ENCODE measurements at regions not wholly inside any gene's neighbourhood (a gene's known extent, or its start where the extent isn't known, plus 50 kb on each side); places are given as distances from the start of the nearest gene placed in this dataset.

GRCh38 chr2:121085801-121086200 is 199.2 kb downstream of the TFCP2L1 start:
- Mint-ChIP-seq H3K27me3 (peaks cover 15% of the 10 kb centered on the region), H3K27ac (no peak overlapping the region), H3K36me3 (ENCODE audit: low read depth) (no peaks in the 10 kb centered on the region), H3K4me1 (no peaks in the 10 kb centered on the region), H3K9me3 (no peaks in the 10 kb centered on the region), H3K4me3 (no peak overlapping the region)
- ATAC-seq (replicated peaks): no peak

DNA sequence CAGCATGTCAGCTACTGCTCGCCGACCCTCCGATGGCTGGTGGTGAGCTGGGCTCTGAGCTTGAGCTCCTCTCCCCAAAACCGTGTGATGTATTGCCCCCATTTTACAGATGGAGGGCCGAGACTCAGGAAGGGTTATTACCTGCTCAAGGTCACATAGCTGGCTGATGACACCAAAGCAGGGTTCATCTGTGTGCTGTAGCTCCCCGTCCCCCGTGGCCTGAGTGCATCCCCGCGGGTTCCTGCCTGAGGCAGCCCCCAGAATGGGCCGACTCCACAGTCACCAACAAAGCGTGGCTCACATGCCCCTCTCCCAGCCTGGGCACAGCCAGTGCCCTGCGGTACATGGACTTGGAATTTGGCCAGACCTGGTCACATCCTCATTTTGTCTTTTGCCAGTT is 198.6 kb downstream of the TFCP2L1 start:
- no peak for ATAC-seq (replicated peaks)
- no peak overlapping the region for H3K27ac Mint-ChIP-seq
- no peaks in the 10 kb centered on the region for H3K36me3 Mint-ChIP-seq (ENCODE audit: low read depth)
- no peaks in the 10 kb centered on the region for H3K4me1 Mint-ChIP-seq
- no peaks in the 10 kb centered on the region for H3K9me3 Mint-ChIP-seq
- no peak overlapping the region for H3K4me3 Mint-ChIP-seq
- peaks cover 14% of the 10 kb centered on the region for H3K27me3 Mint-ChIP-seq

DNA sequence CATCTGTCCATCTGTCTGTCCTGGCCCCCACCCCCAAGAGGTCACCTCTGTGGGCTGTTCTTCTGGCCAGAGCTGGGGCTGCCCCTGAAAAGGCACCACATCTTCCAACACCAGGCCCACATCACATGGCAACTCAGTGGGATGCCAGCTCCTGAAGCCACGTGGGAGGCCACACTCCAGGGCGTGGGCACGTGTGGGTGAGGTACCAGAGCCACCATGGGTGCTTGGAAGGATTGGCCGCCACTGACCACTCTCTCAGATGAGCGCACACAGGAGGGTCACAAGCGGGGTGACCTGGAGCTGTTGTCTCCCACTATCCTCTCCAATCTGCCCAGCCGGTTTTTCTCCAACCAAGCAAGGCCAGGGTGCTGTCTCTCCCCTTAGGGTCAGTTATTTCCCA is 197.9 kb downstream of the TFCP2L1 start:
- Mint-ChIP-seq H3K4me1 (no peaks in the 10 kb centered on the region), H3K27ac (no peak overlapping the region), H3K9me3 (no peaks in the 10 kb centered on the region), H3K36me3 (ENCODE audit: low read depth) (no peaks in the 10 kb centered on the region), H3K27me3 (peaks cover 13% of the 10 kb centered on the region), H3K4me3 (no peak overlapping the region)
- no peak for ATAC-seq (replicated peaks)

GRCh38 chr2:121088251-121089165 is 196.5 kb downstream of the TFCP2L1 start:
- H3K4me3 Mint-ChIP-seq: no peak overlapping the region
- H3K27me3 Mint-ChIP-seq: peaks cover 9% of the 10 kb centered on the region
- no peak for ATAC-seq (replicated peaks)
- H3K4me1 Mint-ChIP-seq: no peaks in the 10 kb centered on the region
- H3K36me3 Mint-ChIP-seq (ENCODE audit: low read depth): no peaks in the 10 kb centered on the region
- H3K9me3 Mint-ChIP-seq: no peaks in the 10 kb centered on the region
- no peak overlapping the region for H3K27ac Mint-ChIP-seq

DNA sequence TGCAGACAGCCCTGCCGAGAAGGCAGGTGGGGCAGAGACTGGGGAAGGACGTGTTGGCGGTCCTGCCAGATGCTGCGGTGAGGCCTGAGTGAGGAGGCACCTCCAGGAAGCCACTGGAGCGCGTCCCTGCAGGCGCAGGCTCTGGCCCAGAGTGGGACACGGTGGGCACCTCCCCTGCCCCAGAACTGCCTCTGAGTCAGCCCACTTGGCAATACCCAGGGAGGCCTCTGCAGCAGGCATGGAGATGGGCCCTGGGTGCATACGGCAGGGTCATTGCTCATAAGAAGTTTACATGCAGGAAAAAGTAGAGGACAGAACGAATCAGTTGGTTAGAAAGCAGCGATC is 195.9 kb downstream of the TFCP2L1 start:
- Mint-ChIP-seq H3K4me1 (no peaks in the 10 kb centered on the region), H3K4me3 (no peak overlapping the region), H3K27me3 (peaks cover 9% of the 10 kb centered on the region), H3K27ac (no peak overlapping the region), H3K9me3 (no peaks in the 10 kb centered on the region), H3K36me3 (ENCODE audit: low read depth) (no peaks in the 10 kb centered on the region)
- ATAC-seq (replicated peaks): no peak

DNA sequence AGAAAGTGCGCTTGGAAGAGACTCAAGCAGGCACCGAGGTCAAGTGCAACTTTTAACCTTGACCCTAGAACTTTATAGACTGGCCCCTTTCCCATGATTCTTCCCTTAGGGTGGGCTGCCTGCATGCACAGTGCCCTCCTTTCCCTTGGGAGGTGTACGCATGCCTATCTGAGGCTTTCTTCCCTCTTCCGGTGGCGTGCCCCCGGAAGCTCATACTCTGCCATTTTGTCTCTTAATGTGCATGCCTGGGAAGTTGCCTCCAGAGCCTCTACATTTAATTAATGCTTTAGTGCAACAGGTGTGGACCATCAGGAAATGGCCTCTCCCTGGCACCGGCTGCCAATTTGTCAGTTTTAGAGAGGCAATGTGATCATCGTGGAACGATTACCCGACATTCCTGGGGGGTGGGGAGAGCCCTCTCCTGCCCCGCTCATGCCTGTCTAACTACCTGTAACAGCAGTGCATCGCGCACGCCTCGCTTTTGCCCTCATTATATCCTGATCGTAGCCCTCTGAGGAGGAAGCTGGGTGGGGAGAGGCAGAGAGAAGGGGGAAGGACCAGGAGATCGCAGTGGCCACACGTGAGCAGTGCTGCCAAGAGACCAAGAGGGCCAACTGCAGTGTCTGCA is 194.8 kb downstream of the TFCP2L1 start:
- Mint-ChIP-seq H3K27ac (no peak overlapping the region), H3K9me3 (no peaks in the 10 kb centered on the region), H3K4me3 (no peak overlapping the region), H3K36me3 (ENCODE audit: low read depth) (no peaks in the 10 kb centered on the region), H3K27me3 (peaks cover 10% of the 10 kb centered on the region), H3K4me1 (no peaks in the 10 kb centered on the region)
- ATAC-seq (replicated peaks): no peak

DNA sequence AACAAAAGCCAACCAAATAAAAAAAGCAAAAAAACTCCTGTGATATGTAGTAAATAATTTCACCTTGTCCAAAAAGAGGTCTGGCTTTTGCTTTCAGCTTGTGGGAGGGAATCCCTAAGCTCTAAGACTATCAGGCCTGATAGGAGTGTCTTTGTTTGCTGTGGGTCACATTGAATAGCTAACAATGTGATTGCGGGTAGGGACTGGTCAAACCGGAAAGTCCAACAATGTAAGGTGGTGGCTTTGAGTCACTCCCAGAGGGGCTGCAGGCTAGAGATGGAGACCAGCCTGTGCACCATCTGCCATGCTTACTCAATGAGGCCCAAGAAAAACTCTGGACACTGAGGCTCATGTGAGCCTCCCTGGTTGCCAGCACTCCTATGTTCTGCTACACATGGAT is 192.9 kb downstream of the TFCP2L1 start:
- Mint-ChIP-seq H3K9me3 (no peaks in the 10 kb centered on the region), H3K4me1 (no peaks in the 10 kb centered on the region), H3K36me3 (ENCODE audit: low read depth) (no peaks in the 10 kb centered on the region), H3K4me3 (no peak overlapping the region), H3K27me3 (peaks cover 13% of the 10 kb centered on the region), H3K27ac (no peak overlapping the region)
- ATAC-seq (replicated peaks): no peak

GRCh38 chr2:121093692-121094091 is 191.3 kb downstream of the TFCP2L1 start:
- no peak for ATAC-seq (replicated peaks)
- Mint-ChIP-seq H3K4me1 (no peaks in the 10 kb centered on the region), H3K36me3 (ENCODE audit: low read depth) (no peaks in the 10 kb centered on the region), H3K9me3 (no peaks in the 10 kb centered on the region), H3K27ac (no peak overlapping the region), H3K4me3 (no peak overlapping the region), H3K27me3 (peaks cover 13% of the 10 kb centered on the region)

GRCh38 chr2:121094101-121094500 is 190.9 kb downstream of the TFCP2L1 start:
- H3K36me3 Mint-ChIP-seq (ENCODE audit: low read depth): no peaks in the 10 kb centered on the region
- no peaks in the 10 kb centered on the region for H3K4me1 Mint-ChIP-seq
- ATAC-seq (replicated peaks): no peak

DNA sequence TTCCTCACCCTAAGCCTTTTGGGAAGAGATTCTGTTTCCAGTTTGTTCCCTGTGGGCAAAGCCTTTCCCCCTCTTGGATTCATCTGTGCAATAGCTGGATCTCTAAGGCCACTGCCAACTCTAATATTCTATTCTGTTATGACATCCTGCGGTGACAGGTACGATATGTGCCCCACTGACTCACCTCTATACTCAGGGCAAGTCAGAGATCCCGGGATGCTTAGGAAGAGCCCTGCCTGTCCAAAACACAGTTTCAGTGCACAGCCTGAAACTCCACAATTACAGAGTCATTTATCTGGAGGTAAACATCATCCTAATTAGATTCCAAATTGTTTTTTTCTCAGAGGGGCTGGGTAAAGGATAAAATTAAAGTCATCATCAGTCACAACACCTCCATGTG is 190.2 kb downstream of the TFCP2L1 start:
- no peaks in the 10 kb centered on the region for H3K9me3 Mint-ChIP-seq
- H3K27me3 Mint-ChIP-seq: peaks cover 11% of the 10 kb centered on the region
- H3K36me3 Mint-ChIP-seq (ENCODE audit: low read depth): no peaks in the 10 kb centered on the region
- no peaks in the 10 kb centered on the region for H3K4me1 Mint-ChIP-seq
- ATAC-seq (replicated peaks): no peak
- no peak overlapping the region for H3K4me3 Mint-ChIP-seq
- no peak overlapping the region for H3K27ac Mint-ChIP-seq

More at GRCh38 chr2:121094101-121094500, 190.9 kb downstream of the TFCP2L1 start:
- no peaks in the 10 kb centered on the region for H3K9me3 Mint-ChIP-seq
- H3K4me3 Mint-ChIP-seq: no peak overlapping the region
- peaks cover 13% of the 10 kb centered on the region for H3K27me3 Mint-ChIP-seq
- no peak overlapping the region for H3K27ac Mint-ChIP-seq

DNA sequence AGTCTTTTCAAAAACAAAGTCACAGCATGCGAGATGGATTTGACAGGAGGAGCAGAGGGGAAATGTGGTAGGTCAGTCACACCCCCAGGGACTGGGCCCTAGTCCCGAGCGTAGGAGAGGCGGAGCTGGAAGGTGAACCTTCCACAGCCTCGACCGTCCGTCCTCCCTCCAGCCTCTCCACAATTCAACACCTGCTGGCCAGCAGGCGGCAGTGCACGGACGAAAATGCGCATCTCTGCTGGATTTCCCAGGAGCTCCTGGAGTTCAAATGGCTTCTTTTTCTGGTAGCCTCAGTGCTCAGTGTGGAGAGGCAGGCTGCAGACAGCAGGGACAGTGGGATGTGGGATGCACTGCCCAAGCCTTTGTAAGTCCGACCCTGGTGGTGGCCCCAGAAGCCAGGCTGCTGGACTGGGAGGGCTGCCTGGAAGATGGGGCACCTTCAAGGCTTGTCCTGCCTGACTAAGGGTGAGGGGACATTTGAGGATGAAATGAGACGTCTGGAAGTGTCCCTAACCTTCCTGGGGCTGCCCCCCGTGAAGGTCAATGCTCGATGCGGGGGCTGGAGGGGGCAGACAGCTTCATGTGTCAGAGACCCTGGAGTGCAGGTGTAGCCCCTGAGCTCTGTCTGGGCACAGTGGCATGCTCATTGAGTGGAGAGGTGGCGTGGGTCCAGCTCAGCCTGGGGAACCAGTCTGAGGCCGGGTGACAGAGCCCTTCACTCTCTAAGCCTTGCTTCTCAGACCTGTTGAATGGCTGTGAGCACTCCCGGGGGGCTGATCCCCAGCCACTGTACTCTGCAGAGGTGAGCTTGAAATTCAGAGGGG is 189.5 kb downstream of the TFCP2L1 start:
- no peak for ATAC-seq (replicated peaks)
- Mint-ChIP-seq H3K4me3 (no peak overlapping the region), H3K4me1 (no peaks in the 10 kb centered on the region), H3K36me3 (ENCODE audit: low read depth) (no peaks in the 10 kb centered on the region), H3K9me3 (no peaks in the 10 kb centered on the region), H3K27ac (no peak overlapping the region), H3K27me3 (peaks cover 14% of the 10 kb centered on the region)

- H3K27me3 Mint-ChIP-seq: peaks cover 17% of the 10 kb centered on the region
- ATAC-seq (replicated peaks): no peak
- no peaks in the 10 kb centered on the region for H3K4me1 Mint-ChIP-seq
- no peaks in the 10 kb centered on the region for H3K36me3 Mint-ChIP-seq (ENCODE audit: low read depth)
- no peak overlapping the region for H3K27ac Mint-ChIP-seq
- H3K9me3 Mint-ChIP-seq: no peaks in the 10 kb centered on the region
- H3K4me3 Mint-ChIP-seq: no peak overlapping the region
Observed at GRCh38 chr2:121096611-121097010, 188.4 kb downstream of the TFCP2L1 start.

- Mint-ChIP-seq H3K4me3 (no peak overlapping the region), H3K27ac (no peak overlapping the region), H3K9me3 (no peaks in the 10 kb centered on the region), H3K36me3 (ENCODE audit: low read depth) (no peaks in the 10 kb centered on the region), H3K4me1 (no peaks in the 10 kb centered on the region), H3K27me3 (peaks cover 18% of the 10 kb centered on the region)
- no peak for ATAC-seq (replicated peaks)
Observed at GRCh38 chr2:121098556-121098955, 186.4 kb downstream of the TFCP2L1 start.

GRCh38 chr2:121099329-121100290 is 185.4 kb downstream of the TFCP2L1 start:
- Mint-ChIP-seq H3K27me3 (peaks cover 18% of the 10 kb centered on the region), H3K36me3 (ENCODE audit: low read depth) (no peaks in the 10 kb centered on the region), H3K9me3 (no peaks in the 10 kb centered on the region), H3K4me1 (no peaks in the 10 kb centered on the region), H3K27ac (no peak overlapping the region), H3K4me3 (no peak overlapping the region)
- ATAC-seq (replicated peaks): no peak

Data from activated T-helper 17 cell treated with anti-CD3 and anti-CD28 coated beads, Interleukin-2, amount 50 U/mL, for 72 hours (primary cell).